ENCODE measurements at regions not wholly inside any gene's neighbourhood (a gene's known extent, or its start where the extent isn't known, plus 50 kb on each side); places are given as distances from the start of the nearest gene placed in this dataset.

DNA sequence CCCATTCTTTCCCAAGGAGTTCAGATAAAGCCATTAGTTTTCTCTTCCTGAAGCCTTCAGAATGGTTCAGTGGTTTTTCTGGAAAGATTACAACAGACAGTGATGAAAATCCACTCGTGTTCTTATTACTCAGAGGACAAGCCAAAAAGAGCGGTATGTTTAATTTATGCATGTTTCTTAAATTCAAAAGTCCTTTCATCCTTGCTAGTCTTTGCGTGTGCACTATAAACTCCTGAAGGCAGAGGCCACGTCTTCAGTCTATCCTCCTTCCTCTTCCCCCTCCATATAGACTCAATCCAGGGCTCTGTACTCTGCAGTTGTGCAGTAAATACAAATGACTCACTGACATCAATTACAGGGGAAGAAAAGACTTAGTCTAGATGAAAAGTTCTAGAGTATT lies 409.2 kb upstream of the PLXNA2 start:
- TF ChIP-seq, protein P1, sequence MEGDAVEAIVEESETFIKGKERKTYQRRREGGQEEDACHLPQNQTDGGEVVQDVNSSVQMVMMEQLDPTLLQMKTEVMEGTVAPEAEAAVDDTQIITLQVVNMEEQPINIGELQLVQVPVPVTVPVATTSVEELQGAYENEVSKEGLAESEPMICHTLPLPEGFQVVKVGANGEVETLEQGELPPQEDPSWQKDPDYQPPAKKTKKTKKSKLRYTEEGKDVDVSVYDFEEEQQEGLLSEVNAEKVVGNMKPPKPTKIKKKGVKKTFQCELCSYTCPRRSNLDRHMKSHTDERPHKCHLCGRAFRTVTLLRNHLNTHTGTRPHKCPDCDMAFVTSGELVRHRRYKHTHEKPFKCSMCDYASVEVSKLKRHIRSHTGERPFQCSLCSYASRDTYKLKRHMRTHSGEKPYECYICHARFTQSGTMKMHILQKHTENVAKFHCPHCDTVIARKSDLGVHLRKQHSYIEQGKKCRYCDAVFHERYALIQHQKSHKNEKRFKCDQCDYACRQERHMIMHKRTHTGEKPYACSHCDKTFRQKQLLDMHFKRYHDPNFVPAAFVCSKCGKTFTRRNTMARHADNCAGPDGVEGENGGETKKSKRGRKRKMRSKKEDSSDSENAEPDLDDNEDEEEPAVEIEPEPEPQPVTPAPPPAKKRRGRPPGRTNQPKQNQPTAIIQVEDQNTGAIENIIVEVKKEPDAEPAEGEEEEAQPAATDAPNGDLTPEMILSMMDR (IDR thresholded peaks at IDR 0.05), result no peak
- TF ChIP-seq ZFX (IDR thresholded peaks at IDR 0.05; ENCODE audit: borderline replicate concordance), result no peak
